GM18517 (cell line): ENCODE measurements at regions not wholly inside any gene's neighbourhood (a gene's known extent, or its start where the extent isn't known, plus 50 kb on each side); places are given as distances from the start of the nearest gene placed in this dataset.
"Not testable (repeated sequence)": the region's sequence is repeated elsewhere in the genome, so short reads cannot be mapped to it uniquely, and the experiment has no call there.

Source experiments
- ATAC-seq: cut with Tn5 transposase; IDR thresholded peaks from one replicate; pipeline ENCODE4 v1.9.1; 2021; ENCODE audit warnings: mild to moderate bottlenecking, moderate library complexity; ENCODE audit not compliant: unreplicated experiment

- ATAC-seq = no peak
Observed at GRCh38 chr4:29704059-29704458, 1016.1 kb upstream of the PCDH7 start.

DNA sequence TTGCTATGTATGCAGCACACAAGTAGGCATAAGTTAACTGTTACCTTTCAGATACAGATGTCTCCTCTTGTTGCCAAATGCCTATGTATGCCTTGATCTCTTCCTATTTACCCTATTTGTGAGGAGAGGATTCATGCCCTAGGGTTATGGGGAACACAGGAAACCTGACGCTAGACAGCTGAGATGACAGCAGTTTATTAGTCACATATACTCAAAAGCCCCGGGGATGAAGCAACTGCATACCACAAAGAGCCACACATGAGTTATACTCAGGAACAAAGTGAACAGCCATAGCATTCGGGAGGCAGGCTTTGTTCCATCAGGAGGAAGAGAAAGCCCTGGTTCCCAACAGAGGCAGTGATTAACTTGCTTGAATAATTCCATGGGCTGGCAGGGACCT lies 1011.7 kb upstream of the PCDH7 start:
- ATAC-seq = no peak

DNA sequence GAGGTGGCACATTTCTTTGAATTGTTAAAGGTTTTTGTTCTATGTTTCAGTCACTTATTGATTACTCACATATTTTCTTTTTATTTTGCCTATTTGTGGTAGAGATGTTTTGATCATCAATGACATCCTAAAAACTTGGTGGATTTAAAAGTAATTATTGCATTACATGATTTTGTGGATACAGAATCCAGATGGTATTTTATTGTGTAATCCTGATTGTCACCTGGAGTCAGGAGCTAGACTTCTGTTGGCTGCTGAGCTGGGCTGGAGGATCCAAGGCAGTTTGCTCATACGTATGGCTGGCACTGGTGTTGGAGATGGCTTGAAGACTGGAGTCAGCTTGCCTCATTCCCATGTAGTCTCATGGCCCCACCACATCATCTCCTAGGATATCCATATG lies 1009.6 kb upstream of the PCDH7 start:
- ATAC-seq = no peak

GRCh38 chr4:29711226-29711625 lies 1008.9 kb upstream of the PCDH7 start:
- no peak for ATAC-seq

GRCh38 chr4:29717287-29718057 lies 1002.7 kb upstream of the PCDH7 start:
- no peak for ATAC-seq

- ATAC-seq = no peak
Observed at GRCh38 chr4:29718136-29718535, 1002.0 kb upstream of the PCDH7 start.

GRCh38 chr4:29722253-29722652 lies 997.9 kb upstream of the PCDH7 start:
- no peak for ATAC-seq

- ATAC-seq = no peak
Observed at GRCh38 chr4:29726938-29727337, 993.2 kb upstream of the PCDH7 start.

- ATAC-seq = no peak
Observed at GRCh38 chr4:29734343-29735213, 985.6 kb upstream of the PCDH7 start.

DNA sequence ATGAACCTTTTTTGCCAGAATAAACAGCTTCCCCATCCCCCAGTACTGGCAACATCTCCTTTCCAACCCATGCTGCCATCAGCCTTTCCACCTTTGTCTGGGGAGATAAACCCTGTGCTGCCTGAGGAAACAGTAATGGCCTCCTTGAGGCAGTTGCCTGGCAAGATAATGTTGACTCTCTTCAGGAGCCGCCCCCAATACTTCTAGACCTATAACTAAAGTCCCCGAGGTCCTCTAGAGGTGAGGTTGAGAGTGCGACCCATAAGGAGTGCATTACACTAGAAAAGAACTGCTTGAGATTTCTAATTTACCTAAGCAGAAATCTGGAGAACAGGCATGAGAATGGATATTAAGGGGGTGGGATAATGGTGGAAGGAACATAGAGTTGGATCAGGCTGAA lies 963.2 kb upstream of the PCDH7 start:
- ATAC-seq = no peak

DNA sequence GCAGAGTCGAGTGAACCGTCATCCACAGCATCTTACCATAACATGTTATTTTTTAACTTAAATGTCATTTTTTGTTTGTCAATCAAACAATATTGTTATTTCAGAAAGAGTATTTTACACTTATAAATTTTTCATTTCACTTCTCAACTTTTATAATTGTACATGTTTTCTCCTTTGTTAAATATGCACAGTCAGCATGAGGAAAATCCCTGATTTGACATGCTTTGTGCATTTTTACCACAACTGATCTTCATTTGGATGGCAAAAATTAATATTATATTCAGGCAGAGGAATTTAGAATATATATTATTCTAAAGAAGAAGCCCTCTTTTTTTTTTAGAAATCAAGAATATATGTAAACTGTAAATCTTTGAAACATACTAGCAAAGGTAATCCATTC lies 958.0 kb upstream of the PCDH7 start:
- no peak for ATAC-seq

DNA sequence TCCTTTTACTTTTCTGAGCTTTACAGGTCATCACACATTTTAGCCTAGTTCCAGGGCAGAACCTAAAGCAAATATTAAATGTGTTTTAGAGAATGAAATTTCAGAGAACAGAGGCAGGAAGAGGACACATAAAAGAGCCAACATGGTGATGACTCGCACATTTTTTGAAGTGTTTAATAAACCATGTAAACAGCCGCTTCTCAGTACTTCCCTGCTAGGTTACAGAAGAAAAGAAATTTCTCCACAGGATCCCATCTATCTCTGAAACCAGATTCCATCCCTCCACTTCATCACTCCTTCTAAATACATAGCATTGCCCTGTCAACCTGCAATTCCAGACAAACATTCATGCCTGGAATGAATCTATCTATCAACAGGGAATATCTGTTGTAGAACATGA lies 949.5 kb upstream of the PCDH7 start:
- no peak for ATAC-seq

DNA sequence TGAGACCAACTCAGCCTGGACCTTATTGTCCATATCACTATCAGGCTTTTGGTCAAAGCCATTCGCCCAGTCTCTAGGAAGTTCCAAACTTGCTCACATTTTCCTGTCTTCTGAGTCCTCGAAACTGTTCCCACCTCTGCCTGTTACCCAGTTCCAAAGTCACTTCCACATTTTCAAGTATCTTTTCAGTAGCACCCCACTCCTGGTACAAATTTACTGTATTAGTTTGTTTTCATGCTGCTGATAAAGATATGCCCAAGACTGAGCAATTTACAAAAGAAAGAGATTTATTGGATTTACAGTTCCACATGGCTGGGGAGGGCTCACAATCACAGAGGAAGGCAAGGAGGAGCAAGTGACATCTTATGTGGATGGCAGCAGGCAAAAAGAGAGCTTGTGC lies 932.0 kb upstream of the PCDH7 start:
- ATAC-seq = not testable (repeated sequence)

- ATAC-seq = no peak
Observed at GRCh38 chr4:29805245-29805644, 914.9 kb upstream of the PCDH7 start.

- no peak for ATAC-seq
Observed at GRCh38 chr4:29805916-29806480, 914.2 kb upstream of the PCDH7 start.

DNA sequence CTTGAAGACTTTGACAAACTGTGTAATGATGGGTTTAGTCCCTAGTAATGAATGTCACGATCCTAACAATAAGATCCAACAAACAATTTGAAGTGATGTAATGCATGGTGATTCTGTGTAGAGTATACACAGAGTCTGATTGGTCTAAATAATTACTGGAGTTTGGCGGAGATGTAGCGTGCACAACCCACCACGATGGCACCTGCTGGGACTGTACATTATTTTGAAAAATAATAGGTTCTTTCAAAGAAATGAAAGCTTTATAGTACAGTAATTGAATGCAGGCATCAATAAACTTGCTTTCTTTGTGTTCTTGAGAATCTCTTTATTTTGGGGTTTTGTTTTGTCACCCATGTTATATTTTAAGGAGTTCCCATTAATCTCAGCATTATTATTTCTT lies 902.2 kb upstream of the PCDH7 start:
- no peak for ATAC-seq

GRCh38 chr4:29829067-29829466 lies 891.1 kb upstream of the PCDH7 start:
- ATAC-seq = no peak

DNA sequence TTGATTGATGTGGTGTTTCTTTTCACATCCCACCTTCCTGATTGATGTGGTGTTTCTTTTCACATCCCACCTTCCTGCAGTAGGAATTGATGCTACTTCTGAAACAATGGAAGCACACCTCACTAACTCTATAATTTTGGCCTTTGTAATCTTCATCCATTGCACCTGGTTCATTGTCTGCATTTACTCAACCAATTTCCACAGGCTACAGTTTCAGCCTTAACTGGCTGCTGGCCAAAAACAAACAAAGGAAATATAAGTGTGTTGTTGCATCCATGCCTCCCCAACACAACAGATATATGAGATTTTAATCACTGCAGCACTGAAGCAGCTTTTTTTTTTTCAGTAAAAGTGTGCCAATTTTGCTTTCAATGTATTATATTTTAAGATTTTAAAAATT lies 867.6 kb upstream of the PCDH7 start:
- ATAC-seq = no peak

DNA sequence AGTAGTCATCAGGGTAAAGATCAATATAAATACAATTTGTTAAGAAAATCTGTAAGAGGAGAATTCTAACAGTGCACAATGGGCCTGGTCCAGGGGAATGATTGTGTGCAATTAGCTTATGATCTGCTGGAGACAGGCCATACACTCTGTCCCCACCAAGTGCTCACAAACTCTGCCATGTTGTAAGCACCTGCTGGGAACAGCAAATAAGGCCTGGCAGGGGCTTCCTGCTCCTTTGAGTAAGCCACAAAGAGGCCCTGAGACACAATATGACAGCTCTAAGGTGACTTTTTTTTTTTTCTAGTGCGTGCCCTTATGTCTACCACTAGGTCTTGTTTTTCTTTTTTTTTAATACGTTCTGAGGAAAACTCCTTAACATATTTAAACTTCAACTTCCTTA lies 866.3 kb upstream of the PCDH7 start:
- no peak for ATAC-seq

DNA sequence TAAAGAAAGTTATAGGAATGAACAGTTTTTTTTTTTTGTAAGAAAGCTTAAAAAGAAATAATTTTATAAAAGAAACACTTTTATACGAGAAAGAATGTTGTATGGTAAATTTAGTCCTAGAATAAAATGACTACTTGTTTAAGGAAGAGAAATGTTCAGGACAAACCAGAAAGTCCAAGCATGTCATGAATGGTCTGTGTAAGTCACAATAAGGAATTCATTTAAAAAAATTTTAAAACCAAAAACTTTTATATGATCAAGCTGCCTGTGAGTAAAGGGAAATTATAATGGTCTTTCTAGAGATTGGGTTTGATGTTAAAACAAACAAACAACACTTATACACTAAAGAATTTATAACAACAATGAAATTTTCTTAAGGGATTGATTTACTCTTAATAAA lies 858.9 kb upstream of the PCDH7 start:
- no peak for ATAC-seq

DNA sequence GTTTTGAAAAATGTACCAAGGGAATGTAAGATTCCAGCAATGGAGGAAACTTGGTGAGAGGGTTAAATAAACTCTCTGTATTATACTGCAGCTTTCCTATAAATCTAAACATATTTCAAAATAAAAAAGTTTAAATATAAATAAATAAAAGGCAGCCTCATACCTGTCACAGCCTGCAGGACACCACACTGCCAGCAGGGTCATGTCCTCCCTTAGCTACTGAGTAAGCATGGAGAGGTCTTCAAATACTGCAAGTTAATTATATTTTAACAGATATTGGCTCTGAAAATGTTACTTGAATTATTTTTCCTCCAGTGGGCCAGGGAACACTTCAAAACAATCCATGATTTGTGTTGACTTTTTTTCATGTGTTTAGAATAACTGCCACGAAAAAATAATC lies 852.8 kb upstream of the PCDH7 start:
- ATAC-seq = no peak

DNA sequence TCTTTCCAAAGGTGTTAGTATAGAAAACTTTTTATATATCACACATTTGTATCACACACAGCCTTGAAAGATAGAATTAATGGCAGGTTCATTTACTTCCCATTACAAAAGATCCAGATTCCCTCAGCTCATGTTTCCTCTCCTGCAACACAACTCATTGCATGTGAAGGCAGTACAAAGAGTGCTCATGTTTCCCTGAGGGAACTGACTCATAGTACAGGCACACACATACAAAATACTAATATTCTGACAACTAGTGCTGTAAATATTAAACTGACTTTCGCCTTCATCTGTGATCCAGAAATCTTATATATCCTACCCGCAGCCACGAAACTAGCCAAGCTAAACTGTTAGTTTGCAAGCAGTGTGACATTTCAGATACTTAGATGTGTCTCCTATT lies 819.8 kb upstream of the PCDH7 start:
- ATAC-seq = no peak
